MM.1S (cell line): ENCODE measurements at regions not wholly inside any gene's neighbourhood (a gene's known extent, or its start where the extent isn't known, plus 50 kb on each side); places are given as distances from the start of the nearest gene placed in this dataset.

Source experiments
- DNase-seq: peaks from one replicate; pipeline ENCODE4 v3.0.0-alpha.2; 2015
- H2AFZ ChIP-seq: fragments of 300-600 bp; sonication (generic); 2 replicates; pipeline ENCODE4 v1.6.0; 2016; ENCODE audit warnings: antibody characterized with exemption, low read length
- H3F3A ChIP-seq: fragments of 300-600 bp; sonication (generic); 2 replicates; pipeline ENCODE4 v1.6.1; 2016; ENCODE audit warnings: mild to moderate bottlenecking, antibody characterized with exemption, low read length, moderate library complexity, mixed read lengths; ENCODE audit not compliant: insufficient read depth
- H3K27ac ChIP-seq: fragments of 300-600 bp; sonication (generic); 2 replicates; pipeline ENCODE4 v1.5.1; 2016; ENCODE audit warnings: mild to moderate bottlenecking, low read length
- H3K27me3 ChIP-seq: fragments of 300-600 bp; sonication (generic); replicated peaks from 2 replicates; pipeline ENCODE4 v1.6.0; 2016; ENCODE audit warnings: low read length; ENCODE audit not compliant: insufficient read depth
- H3K36me3 ChIP-seq: fragments of 300-600 bp; sonication (generic); replicated peaks from 2 replicates; pipeline ENCODE4 v1.6.1; 2016; ENCODE audit warnings: mild to moderate bottlenecking, low read length, mixed read lengths; ENCODE audit not compliant: insufficient read depth
- H3K4me1 ChIP-seq: fragments of 300-600 bp; sonication (generic); 2 replicates; pipeline ENCODE4 v1.6.1; 2016; ENCODE audit warnings: low read length, mixed read lengths
- H3K4me2 ChIP-seq: fragments of 300-600 bp; sonication (generic); 2 replicates; pipeline ENCODE4 v1.6.0; 2016; ENCODE audit warnings: low read depth, low read length
- H3K4me3 ChIP-seq: fragments of 300-600 bp; sonication (generic); 2 replicates; pipeline ENCODE4 v1.5.1; 2016; ENCODE audit warnings: low read length, mixed read lengths
- H3K79me2 ChIP-seq: fragments of 300-600 bp; sonication (generic); 2 replicates; pipeline ENCODE4 v1.6.1; 2016; ENCODE audit warnings: mixed run types, low read length, mixed read lengths
- H3K9ac ChIP-seq: fragments of 300-600 bp; sonication (generic); 2 replicates; pipeline ENCODE4 v1.6.1; 2016; ENCODE audit warnings: low read length, mixed read lengths
- H3K9me2 ChIP-seq: fragments of 300-600 bp; sonication (generic); replicated peaks from 2 replicates; pipeline ENCODE4 v1.6.1; 2016; ENCODE audit warnings: mild to moderate bottlenecking, low read length, mixed read lengths; ENCODE audit not compliant: insufficient read depth
- H3K9me3 ChIP-seq: fragments of 300-600 bp; sonication (generic); replicated peaks from 2 replicates; pipeline ENCODE4 v1.6.1; 2016; ENCODE audit warnings: mild to moderate bottlenecking, low read length, mixed read lengths; ENCODE audit not compliant: insufficient read depth
- H4K20me1 ChIP-seq: fragments of 300-600 bp; sonication (generic); 2 replicates; pipeline ENCODE4 v1.6.1; 2016; ENCODE audit warnings: mild to moderate bottlenecking, low read length, moderate library complexity, mixed read lengths; ENCODE audit not compliant: insufficient read depth
- EZH2 ChIP-seq: fragments of 300-600 bp; sonication (generic); optimal IDR thresholded peaks from 2 replicates; pipeline ENCODE3; 2017; ENCODE audit warnings: low read depth, mild to moderate bottlenecking, antibody characterized with exemption, low read length, mixed read lengths
- EZH2phosphoT487 ChIP-seq: fragments of 300-600 bp; sonication (generic); IDR thresholded peaks from 2 replicates; pipeline ENCODE4 v1.6.1; 2018; ENCODE audit warnings: antibody characterized with exemption, low read length
- TF ChIP-seq, protein P1 (sequence below): fragments of 300-600 bp; sonication (generic); IDR thresholded peaks from 2 replicates; pipeline ENCODE4 v1.5.1; 2016; ENCODE audit warnings: antibody characterized with exemption, low read length, mixed read lengths

DNA sequence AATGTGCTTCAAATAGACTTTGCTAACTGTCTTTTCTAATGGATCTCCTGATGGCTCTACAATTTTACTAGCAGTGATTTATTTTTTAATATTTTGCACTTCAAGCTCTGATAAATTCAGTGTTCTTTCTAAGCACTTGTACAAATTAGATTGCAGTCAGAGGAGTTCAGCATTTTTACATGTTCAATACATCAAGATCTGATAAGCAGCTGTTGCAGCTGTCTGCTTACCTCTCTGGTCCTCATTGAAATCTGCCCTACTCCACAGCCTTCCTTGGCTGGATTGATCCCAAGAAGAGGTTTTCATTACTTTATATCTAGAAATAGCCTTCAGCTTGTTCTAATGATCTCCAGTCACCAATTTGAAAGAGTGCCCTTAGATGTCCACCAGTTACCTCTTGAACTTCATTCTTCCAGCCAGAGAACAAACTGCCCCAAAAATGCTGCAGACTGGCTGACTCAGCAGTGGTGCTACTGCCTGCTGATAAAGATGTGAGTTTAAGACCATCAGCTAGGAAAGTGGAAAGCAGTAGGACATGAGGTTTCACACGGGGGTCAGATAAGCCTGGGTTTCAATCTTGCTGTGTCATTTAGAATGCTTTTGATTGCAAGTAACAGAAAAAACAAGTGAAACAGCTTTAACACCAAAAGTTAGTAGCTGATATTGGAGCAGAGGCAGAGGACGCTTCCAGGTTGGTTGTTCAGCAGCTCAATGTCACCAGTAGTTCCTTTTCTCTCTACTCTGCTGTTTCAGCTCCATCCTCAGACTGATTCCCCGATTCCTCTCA is 350.9 kb upstream of the NPVF start:
- H2AFZ ChIP-seq: no peak overlapping the region
- no peaks in the 10 kb centered on the region for H3K36me3 ChIP-seq
- peaks cover 12% of the 10 kb centered on the region; the same call in 1 of the 2 replicates for H3K4me1 ChIP-seq
- no peaks in the 10 kb centered on the region for H3K9me3 ChIP-seq
- H3K4me2 ChIP-seq: peak overlapping the region; percentile 31
- no peak overlapping the region for H3K4me3 ChIP-seq
- TF ChIP-seq EZH2phosphoT487 (no peak), EZH2 (no peak)
- TF ChIP-seq, protein P1, sequence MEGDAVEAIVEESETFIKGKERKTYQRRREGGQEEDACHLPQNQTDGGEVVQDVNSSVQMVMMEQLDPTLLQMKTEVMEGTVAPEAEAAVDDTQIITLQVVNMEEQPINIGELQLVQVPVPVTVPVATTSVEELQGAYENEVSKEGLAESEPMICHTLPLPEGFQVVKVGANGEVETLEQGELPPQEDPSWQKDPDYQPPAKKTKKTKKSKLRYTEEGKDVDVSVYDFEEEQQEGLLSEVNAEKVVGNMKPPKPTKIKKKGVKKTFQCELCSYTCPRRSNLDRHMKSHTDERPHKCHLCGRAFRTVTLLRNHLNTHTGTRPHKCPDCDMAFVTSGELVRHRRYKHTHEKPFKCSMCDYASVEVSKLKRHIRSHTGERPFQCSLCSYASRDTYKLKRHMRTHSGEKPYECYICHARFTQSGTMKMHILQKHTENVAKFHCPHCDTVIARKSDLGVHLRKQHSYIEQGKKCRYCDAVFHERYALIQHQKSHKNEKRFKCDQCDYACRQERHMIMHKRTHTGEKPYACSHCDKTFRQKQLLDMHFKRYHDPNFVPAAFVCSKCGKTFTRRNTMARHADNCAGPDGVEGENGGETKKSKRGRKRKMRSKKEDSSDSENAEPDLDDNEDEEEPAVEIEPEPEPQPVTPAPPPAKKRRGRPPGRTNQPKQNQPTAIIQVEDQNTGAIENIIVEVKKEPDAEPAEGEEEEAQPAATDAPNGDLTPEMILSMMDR: no peak
- no peak overlapping the region for H3K9ac ChIP-seq
- no peaks in the 10 kb centered on the region for H3K27me3 ChIP-seq
- H3K79me2 ChIP-seq: no peaks in the 10 kb centered on the region
- no peaks in the 10 kb centered on the region for H4K20me1 ChIP-seq
- no peaks in the 10 kb centered on the region for H3K9me2 ChIP-seq
- no peak overlapping the region for H3K27ac ChIP-seq
- H3F3A ChIP-seq: peaks cover 8% of the 10 kb centered on the region; the same call in 1 of the 2 replicates
- DNase-seq: peak; percentile 75

DNA sequence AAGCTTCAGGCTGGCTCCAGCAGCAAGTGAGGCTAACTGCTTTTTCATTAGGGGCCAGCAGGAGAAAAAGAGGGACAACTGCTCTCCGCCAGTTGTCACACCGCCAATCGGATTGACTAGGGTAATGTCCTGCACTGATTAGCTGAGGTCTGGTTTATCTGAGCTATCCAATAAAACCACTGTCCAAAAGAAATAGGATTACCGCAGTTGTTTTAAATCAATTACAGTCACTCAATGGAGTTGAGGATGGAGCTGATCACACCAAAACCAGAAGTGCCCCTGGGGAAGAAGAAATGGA is 351.4 kb upstream of the NPVF start:
- no peaks in the 10 kb centered on the region for H3K9me2 ChIP-seq
- no peaks in the 10 kb centered on the region for H3K36me3 ChIP-seq
- TF ChIP-seq EZH2 (no peak), EZH2phosphoT487 (no peak)
- TF ChIP-seq, protein P1: no peak
- peaks cover 8% of the 10 kb centered on the region; the same call in 1 of the 2 replicates for H3F3A ChIP-seq
- H3K27me3 ChIP-seq: no peaks in the 10 kb centered on the region
- H3K9ac ChIP-seq: no peak overlapping the region
- peak overlapping the region; percentile 31 for H3K4me2 ChIP-seq
- no peak overlapping the region for H3K4me3 ChIP-seq
- peaks cover 12% of the 10 kb centered on the region; the same call in 1 of the 2 replicates for H3K4me1 ChIP-seq
- H3K79me2 ChIP-seq: no peaks in the 10 kb centered on the region
- H4K20me1 ChIP-seq: no peaks in the 10 kb centered on the region
- DNase-seq: no peak
- no peaks in the 10 kb centered on the region for H3K9me3 ChIP-seq
- no peak overlapping the region for H3K27ac ChIP-seq
- no peak overlapping the region for H2AFZ ChIP-seq

DNA sequence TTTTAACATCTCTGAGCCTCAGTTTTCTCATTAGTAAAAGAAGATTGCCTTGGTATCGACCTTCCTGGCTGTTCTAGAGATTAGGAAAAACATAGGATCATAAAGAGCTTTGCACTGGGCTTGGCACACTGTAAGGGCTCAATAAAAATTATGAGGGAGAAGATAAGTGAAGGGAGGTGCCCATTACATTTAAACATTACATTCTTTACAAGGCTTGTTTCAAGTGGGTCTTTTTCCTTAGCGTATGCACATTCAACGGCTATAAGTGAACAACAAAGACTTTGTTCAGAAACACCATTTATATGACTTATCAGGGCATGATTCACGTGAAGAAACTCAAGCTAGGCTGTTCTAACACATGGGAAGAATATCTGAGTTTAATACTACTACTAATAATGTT is 351.9 kb upstream of the NPVF start:
- no peak for DNase-seq
- H3K27me3 ChIP-seq: no peaks in the 10 kb centered on the region
- no peaks in the 10 kb centered on the region for H3K9me2 ChIP-seq
- H3K9me3 ChIP-seq: no peaks in the 10 kb centered on the region
- H3K79me2 ChIP-seq: no peaks in the 10 kb centered on the region
- no peaks in the 10 kb centered on the region for H3K36me3 ChIP-seq
- TF ChIP-seq EZH2phosphoT487 (no peak), EZH2 (no peak)
- TF ChIP-seq, protein P1: no peak
- H3K4me1 ChIP-seq: peaks cover 12% of the 10 kb centered on the region; the same call in 1 of the 2 replicates
- H3K4me2 ChIP-seq: no peak overlapping the region
- H3K9ac ChIP-seq: no peak overlapping the region
- H4K20me1 ChIP-seq: no peaks in the 10 kb centered on the region
- peaks cover 8% of the 10 kb centered on the region; the same call in 1 of the 2 replicates for H3F3A ChIP-seq
- no peak overlapping the region for H2AFZ ChIP-seq
- H3K4me3 ChIP-seq: no peak overlapping the region
- no peak overlapping the region for H3K27ac ChIP-seq
